HG03039 (cell line): ENCODE measurements at regions not wholly inside any gene's neighbourhood (a gene's known extent, or its start where the extent isn't known, plus 50 kb on each side); places are given as distances from the start of the nearest gene placed in this dataset.
"Not testable (repeated sequence)": the region's sequence is repeated elsewhere in the genome, so short reads cannot be mapped to it uniquely, and the experiment has no call there.

Experiments
- ATAC-seq: cut with Tn5 transposase; IDR thresholded peaks from one replicate; pipeline ENCODE4 v1.9.1; 2021; ENCODE audit warnings: mild to moderate bottlenecking, moderate library complexity; ENCODE audit not compliant: unreplicated experiment

DNA sequence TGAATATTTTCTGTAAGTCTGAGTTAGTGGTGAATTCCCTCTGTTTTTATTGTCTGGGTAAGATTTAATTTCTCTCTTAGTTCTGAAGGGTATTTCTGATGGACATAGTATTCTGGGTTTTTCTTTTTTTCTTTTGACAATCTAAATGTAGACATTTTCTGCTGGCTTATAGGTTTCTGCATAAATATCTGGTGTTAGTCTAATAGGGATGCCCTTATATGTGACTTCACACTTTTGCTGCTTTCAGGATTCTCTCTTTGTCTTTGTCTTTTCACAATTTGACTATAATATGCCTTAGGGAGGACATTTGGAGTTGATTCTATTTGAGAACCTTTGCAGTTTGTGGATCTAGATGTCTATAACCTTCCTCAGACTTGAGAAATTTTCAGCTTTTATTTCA lies 667.2 kb downstream of the EPHA7 start:
- ATAC-seq, result no peak

DNA sequence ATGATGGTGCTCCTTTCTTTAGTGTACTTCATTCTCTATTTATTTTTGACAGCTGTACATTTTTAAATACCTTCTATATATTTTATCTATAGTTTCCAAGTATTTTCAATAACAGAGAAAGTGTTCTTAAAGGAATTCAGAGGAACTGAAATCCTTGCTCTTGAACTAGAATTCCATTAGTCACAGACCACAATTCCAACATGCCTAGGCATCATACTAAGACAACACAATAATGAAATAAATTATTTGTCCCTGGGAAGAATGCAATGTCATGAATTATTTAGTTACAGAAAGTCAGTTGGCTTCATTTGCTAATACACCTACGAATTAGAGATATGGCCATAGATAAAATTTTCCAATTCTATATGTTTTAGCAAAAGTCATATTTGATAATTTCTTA lies 671.2 kb downstream of the EPHA7 start:
- no peak for ATAC-seq

DNA sequence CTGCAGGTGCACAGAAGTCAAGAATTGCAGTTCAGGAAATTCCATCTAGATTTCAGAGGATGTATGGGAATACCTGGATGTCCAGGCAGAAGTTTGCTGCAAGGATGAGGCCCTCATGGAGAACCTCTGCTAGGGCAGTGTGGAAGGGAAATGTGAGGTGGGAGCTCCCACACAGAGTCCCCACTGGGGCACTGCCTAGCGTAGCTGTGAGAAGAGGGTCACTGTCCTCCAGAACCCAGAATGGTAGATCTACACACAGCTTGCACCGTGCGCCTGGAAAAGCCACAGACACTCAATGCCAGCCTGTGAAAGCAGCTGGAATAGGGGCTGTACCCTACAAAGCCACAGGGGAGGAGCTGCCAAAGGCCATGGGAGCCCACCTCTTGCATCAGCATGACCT lies 681.4 kb downstream of the EPHA7 start:
- ATAC-seq, result no peak

DNA sequence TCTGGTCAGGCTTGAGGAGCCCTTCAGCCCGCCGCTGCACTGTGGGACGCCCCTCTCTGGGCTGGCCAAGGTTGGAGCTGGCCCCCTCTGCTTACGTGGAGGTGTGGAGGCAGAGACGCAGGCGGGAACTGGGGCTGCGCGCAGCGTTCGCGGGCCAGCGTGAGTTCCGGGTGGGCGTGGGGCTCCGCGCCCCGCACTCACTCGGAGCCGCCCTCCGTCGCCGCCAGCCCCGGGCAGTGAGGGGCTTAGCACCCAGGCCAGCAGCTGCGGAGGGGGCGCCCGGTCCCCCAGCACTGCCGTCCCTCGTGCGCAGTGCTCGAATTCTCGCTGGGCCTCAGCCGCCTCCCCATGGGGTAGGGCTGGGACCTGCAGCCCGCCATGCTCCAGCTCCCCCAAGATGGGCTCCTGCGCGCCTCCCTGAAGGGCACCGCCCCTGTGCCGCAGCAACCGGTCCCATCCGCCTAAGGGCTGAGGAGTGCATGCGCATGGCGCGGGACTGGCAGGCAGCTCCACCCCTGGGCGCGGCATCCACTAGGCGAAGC lies 695.9 kb downstream of the EPHA7 start:
- ATAC-seq, result no peak

DNA sequence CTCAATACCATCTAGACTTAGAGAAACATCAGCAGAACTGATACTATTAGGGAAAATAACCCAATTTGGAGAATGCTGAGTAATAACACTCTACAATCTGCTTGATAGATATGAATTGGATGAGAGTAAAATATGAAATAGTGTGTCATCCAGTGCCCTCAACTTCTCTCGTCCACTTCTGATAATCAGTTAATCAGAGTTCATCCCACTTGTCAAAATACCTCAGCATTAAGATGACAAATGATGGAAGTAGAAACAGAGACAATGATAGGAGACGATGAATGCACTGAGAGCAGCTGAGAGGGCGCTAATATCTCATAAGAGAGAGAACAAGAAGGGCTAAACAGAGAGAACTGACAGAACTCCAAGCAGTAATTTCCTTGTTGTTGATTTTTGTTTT lies 699.6 kb downstream of the EPHA7 start:
- no peak for ATAC-seq

DNA sequence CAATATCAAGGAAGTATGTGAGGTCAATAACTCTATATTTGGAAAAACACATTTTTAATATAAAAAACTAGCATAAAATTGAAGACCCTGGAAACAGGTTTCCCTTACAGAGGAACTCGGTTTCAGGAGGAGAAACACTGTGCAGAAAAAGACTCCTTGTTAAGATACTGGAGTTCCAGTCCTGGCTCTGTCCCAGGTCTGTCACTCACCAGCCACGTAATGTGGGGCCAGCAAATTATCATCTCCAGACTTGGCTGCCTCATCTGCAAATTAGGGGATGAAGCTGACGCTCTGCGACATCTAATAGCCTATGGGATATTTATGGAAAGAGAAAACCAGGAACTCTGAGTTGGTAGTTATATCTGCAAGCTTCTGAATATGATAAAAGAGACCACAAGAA lies 702.7 kb downstream of the EPHA7 start:
- ATAC-seq, result no peak

DNA sequence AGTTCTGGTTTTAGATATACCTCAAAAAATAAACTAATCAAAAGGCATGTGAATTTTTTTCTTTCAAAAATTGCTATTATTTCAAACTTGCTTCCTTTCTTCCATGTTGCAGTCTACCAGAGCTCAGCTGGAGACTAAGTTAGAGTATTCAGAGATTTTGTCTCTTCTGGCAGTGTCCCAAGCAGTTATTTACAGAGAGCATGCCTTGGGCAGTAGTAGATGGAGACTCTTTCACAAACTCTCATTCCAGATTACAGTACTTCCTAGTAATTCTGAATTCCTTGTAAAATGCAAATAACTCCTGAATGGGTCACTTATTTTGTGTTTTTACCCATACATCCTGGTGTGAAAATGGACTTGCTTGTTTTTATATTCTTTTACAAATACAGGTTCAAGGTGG lies 703.4 kb downstream of the EPHA7 start:
- no peak for ATAC-seq

DNA sequence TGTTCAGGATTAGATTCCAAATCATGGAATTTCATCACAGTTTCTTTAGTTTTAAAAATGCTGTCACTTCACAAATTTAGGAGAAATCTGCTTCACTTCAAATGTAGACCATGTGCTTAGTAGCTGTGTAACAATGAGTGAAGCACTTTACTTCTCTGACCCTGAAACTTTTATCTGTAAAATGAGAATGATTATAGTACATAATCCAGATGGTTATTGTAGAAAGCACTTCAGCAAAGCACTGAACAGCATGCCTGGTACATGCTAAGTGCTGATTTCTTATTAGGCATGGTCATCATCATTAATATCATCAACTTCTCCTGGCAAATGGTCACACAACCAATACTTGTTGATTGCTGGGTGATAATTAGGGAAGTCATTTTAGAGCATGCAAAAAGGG lies 705.0 kb downstream of the EPHA7 start:
- no peak for ATAC-seq

DNA sequence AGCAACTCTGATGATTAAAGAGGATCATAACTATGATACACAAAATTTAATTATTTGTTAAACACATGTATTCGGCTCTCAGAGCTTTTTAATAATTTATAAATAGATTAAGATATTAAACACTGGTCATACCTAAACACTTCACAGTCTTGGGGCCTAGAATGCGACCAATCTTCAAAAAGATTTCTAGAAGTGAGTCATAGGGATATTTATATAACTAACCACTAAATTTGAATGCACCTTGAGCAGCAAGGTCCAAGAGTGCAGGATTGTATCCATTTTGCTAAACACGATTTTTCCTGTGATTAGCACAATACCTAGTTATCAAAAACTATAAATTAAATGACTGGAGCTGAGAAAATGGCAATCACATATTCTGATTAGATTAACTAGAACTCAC lies 709.3 kb downstream of the EPHA7 start:
- ATAC-seq, result peak; percentile 81

DNA sequence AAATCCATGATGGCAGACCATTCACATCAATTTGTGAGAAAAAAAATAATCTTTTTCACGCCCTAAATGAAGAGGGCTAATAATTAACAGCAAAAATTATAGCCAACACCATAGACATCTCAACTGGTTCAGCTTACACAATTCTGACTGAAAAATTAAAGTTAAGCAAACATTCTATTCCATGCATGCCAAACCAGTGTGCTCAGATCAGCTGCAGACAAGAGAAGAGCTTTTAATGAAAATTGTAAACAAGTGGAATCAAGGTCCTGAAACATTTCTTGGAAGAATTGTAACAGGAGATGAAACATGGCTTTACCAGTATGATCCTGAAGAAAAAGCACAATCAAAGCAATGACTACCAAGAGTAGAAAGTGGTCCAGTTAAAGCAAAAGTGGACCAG lies 710.4 kb downstream of the EPHA7 start:
- ATAC-seq, result no peak

DNA sequence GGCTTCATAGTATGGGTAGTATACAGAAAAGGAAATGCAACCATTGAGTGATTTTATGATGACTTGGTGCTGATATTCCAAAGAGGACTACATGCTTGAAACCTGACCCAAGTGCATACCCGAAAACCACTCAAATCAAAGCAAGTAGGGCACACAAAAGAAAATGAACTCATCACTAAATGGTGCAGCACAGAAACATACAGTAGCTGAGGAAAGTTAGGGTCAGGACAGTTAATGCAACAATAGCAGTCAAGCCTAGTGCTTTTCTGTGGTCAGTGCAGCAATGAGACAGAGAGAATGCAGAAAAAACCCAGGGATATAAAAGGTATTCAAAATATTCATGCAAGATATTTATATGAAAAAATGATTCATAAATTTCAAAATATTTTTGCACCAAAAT lies 711.1 kb downstream of the EPHA7 start:
- no peak for ATAC-seq

DNA sequence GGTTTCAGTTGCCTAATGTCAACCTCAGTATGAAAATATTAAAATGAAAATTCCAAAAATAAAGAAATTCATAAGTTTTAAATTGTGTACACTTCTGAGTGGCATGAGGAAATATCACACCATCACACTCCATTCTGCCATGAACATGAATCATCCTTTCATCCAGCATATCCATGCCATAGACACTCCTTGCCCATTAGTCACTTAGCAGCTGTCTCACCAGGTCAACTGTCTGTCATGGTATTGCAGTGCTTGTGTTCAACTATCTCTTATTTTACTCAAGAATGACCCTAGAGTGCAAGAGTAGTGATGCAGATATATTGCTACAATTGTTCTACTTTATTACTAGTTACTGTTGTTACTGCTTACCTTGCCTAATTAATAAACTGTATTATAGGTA lies 712.4 kb downstream of the EPHA7 start:
- no peak for ATAC-seq

DNA sequence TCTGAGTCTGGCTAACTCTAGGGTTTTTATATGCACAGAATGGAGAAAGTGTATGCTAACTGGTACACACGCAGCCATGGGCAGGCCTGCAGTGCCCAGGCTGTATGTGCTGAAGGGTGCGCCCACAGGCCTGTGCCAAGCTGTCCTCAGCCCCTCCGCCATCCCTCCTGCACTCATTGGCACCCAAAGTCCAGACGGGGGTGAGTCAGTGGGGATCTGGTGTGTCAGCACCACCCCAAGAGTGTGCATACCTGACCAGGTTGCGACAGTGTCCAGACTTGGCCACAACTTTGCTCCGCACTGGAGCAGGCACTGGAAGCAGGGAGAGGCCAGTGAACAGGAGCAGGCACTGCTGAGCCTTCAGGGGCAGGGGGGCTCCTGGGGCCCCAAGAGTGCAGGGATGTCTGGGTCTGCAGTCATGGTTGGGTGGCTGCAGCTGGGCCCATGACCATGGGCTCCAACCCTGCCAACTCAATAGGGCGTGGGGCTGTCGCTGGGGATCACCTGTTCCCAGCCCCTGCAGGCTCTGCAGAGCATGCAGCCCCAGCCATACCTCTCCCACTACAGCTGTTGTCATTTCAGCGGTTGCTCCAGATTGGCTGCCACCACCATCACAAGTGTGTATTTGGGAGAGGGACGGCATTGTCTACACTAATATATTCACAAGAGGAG lies 717.8 kb downstream of the EPHA7 start:
- ATAC-seq, result no peak

DNA sequence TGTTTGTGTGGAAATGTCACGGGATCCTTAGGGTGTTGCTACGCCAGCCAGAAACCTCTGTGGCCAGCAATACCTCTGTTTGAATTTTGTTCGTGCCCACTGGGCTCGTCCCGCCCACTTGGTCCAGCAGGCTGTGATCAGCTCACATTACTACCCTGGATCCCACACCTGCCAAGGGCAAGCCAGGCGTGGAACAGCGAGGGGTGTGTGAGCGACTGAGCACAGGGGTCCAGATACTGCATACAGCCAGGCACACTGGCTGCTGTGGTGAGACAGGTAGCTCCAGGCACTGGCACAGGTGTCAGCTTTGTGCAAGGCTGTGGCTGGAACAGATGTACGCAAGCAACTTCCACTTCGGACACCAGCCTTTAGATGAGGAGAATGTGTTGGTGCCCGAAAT lies 718.9 kb downstream of the EPHA7 start:
- no peak for ATAC-seq

DNA sequence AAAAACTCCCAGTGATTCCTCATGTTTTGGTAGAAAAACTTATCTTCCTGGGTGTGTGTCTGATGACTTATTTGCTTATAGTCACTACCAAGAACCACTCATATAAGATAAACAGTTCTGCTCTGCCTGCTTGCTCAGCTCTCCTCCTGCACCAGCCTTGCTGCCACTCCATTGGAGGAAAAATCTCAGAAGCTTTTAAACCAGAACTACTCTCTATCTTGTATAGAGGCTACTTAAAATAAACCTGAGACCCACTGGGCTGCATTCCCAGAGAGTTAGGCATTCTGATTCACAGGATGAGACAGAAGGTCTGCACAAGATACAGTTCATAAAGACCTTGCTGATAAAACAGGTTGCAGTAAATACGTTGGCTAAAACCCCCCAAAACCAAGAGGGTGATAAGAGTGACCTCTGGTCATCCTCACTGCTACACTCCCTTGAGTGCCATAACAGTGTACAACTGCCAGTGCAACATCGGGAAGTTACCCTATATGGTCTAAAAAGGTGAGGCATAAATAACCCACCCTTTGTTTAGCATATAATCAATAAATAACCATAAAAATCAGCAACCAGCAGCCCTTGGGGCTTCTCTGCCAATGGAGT lies 728.3 kb downstream of the EPHA7 start:
- ATAC-seq, result no peak

DNA sequence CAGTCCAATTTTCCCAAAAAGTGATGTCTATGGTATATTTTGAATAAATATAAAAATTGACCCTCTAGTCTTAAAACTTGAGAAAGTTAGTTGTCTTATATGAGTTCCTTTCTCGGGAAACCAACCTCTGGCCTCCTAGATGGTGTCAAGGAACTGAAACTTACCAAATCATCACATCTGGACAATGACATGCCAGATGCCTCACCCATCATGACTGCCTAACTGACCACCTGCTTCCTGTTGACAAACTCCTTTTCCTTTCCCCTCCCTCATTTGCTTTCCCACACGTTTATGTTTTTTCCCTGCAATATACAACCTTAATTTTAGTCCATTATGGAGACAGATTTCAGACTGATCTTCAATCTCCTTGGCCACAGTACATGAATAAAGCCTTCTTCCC lies 731.0 kb downstream of the EPHA7 start:
- no peak for ATAC-seq

DNA sequence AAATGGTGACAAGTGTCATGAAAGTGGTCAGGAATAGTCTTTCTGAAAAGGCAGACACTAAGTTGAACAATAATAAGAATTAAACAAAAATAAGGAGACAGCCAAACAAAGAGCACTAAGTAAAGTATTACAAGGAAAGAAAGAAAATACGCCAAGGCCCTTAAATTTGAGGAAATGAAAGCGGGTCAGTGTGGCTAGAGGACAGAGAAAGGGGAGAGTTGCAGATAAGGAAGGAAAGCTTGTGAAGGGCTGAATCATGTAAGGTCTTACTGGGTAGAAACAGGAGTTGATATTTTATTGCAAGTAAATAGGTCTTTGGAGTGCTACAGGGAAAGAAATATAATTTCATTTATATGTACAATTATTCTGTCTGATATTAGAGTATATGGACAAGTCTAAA lies 732.1 kb downstream of the EPHA7 start:
- no peak for ATAC-seq

DNA sequence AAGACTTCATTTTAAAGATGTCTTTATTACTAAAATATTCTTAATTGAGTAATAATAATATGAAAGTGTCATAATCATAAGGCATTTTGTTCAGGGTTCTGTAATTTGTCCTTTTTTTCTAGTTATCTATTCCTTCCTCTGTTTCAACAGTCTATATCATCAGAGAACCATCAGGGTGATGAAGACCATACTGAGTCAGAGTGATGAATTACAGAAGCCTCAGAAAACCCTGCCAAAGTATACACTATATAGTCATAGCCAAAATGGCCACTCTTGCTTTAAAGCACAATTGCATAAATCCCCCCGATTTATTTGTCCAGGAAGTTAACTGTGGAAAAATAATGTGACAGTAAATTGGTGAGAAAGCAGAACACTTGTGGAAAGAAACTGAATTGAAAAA lies 735.0 kb downstream of the EPHA7 start:
- ATAC-seq, result no peak

DNA sequence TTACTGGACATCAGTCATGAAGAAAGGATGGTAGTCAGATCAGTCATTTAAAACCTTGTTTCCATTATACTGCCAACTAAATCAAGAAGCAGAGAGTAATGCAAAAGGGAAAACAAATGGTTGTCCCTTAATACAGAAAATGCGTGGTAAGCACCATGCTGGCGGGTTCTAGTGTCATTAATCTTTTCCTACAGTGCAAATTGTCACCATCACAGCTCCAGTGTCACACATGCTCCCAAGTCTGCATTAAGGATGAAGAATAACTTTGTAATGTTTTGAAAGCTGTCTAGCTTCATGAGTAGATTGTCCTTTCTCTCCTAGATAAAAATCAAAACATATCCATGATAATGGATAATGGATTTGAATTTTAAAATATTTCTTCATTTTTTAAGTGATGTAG lies 735.6 kb downstream of the EPHA7 start:
- no peak for ATAC-seq

DNA sequence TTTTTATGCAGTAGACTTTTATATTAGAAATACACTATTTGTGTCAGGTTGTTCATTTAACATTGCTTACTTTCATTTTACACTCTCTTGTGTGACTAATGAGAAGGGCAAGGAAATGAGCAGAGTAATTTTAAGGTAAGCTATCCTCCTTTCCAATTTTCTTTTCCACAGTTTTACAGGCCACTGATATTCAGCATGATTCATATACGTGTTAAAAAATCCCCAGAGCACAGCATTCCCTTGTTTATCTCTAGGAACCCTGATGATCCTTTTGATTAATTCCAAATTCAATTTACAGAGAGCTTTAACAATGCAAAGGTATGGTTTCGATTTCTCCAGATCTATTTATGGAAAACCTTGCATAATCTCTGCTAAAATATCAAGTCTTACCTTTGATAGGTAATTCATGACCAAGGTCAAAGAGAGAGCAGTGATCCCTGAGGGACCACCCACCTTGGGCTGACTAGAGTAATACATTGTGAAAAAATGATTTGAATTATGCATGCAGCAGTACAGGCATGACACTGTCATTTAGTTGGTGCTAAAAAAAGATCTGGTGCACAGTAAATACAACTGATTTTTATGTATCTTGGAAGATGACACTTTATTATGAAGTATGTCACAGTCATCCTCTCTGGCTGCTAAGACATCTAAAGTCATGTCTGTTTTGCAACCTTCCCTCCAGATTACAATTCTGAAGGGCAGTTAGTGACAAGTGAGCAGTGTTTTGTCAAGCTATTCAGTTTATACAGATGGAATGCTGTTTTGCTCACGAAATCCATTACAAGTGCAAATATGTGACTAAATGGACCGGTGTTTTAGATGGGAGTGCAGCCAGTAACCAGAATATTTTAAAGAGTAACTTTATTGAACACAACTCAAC lies 736.6 kb downstream of the EPHA7 start:
- ATAC-seq, result no peak

DNA sequence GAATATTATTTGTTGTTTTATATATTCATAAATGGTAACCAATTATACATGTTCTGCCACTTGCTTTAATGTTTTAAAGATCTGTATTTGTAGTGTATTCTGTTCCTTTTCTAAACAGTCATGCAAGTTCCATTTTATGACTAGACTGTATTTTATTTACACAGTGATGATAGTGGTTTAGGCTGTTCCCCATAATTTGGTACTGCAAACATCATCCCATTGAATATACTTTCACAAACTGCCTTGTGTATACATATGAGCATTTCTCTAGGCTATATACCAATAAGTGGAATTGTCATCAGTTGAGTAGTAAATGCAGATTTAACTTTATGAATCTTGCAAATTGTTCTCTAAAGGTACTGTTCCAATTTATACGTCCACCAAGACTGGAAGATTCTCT lies 738.0 kb downstream of the EPHA7 start:
- no peak for ATAC-seq

DNA sequence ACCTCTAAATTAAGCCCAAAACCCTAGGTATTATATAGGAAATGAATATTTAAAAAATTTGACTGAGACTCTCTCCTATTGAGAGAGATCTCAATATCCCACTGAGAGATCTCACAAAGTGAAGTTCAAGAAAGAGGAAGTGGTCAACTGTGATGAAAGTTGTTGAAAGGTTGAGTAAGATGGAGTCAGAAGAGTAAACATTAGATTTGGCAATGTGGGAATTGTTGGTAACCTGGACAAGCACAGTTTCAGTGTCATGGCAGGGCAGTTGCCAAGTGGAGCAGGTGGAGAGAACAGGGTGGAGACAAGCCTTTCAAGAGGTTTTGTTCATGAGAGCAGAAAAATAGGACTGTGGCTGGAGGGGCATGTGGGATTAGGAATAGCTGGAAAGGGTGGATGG lies 747.9 kb downstream of the EPHA7 start:
- ATAC-seq, result not testable (repeated sequence)
